WERI-Rb-1 (cell line): ENCODE measurements at regions not wholly inside any gene's neighbourhood (a gene's known extent, or its start where the extent isn't known, plus 50 kb on each side); places are given as distances from the start of the nearest gene placed in this dataset.

Experiments
- DNase-seq: peaks from one replicate; pipeline ENCODE4 v3.0.0-alpha.2; 2020
- H3K27ac ChIP-seq: fragments of 250-450 bp; sonication (Bioruptor Pico); 2 replicates; pipeline ENCODE4 v1.5.1; 2020; ENCODE audit warnings: mild to moderate bottlenecking, moderate library complexity
- H3K27me3 ChIP-seq: fragments of 250-450 bp; sonication (Bioruptor Pico); 2 replicates; pipeline ENCODE4 v1.5.1; 2021; ENCODE audit warnings: mild to moderate bottlenecking, low read depth, moderate library complexity; ENCODE audit not compliant: insufficient read depth, severe bottlenecking
- H3K36me3 ChIP-seq: fragments of 250-450 bp; sonication (Bioruptor Pico); 2 replicates; pipeline ENCODE4 v1.5.1; 2020; ENCODE audit warnings: mild to moderate bottlenecking, moderate library complexity
- H3K4me3 ChIP-seq: 2 replicates; pipeline ENCODE4 v1.5.1; 2011; ENCODE audit warnings: low read depth, mild to moderate bottlenecking, control low read depth, low read length
- H3K9me3 ChIP-seq: fragments of 250-450 bp; sonication (Bioruptor Pico); 2 replicates; pipeline ENCODE4 v1.5.1; 2021; ENCODE audit warnings: mild to moderate bottlenecking, moderate library complexity; ENCODE audit not compliant: severe bottlenecking
- TF ChIP-seq, protein P1 (sequence below): IDR thresholded peaks from 2 replicates; pipeline ENCODE4 v1.5.1; 2011; ENCODE audit warnings: low read depth, mild to moderate bottlenecking, control low read depth, inconsistent platforms, low read length

DNA sequence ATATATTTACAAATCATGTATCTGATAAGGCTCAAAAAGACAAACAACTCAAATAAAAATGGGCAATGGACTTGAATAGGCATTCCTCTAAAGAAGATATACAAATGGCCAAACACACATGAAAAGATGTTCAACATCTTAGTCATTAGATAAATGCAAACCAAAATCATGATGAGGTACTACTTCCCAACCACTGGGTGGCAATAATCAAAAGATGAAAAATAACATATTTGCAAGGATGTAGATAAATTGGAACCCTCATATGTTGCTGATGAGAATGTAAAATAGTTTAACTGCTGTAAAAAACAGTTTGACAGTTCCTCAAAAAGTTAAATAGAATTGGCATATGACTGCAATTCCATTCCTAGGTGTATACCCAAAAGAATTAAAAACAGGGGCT, 132.3 kb downstream of the TTC32 start:
- H3K27me3 ChIP-seq, result peaks cover 41% of the 10 kb centered on the region
- no peaks in the 10 kb centered on the region for H3K9me3 ChIP-seq
- H3K36me3 ChIP-seq, result no peaks in the 10 kb centered on the region
- TF ChIP-seq, protein P1, sequence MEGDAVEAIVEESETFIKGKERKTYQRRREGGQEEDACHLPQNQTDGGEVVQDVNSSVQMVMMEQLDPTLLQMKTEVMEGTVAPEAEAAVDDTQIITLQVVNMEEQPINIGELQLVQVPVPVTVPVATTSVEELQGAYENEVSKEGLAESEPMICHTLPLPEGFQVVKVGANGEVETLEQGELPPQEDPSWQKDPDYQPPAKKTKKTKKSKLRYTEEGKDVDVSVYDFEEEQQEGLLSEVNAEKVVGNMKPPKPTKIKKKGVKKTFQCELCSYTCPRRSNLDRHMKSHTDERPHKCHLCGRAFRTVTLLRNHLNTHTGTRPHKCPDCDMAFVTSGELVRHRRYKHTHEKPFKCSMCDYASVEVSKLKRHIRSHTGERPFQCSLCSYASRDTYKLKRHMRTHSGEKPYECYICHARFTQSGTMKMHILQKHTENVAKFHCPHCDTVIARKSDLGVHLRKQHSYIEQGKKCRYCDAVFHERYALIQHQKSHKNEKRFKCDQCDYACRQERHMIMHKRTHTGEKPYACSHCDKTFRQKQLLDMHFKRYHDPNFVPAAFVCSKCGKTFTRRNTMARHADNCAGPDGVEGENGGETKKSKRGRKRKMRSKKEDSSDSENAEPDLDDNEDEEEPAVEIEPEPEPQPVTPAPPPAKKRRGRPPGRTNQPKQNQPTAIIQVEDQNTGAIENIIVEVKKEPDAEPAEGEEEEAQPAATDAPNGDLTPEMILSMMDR, result no peak
- H3K4me3 ChIP-seq, result no peak overlapping the region
- no peak overlapping the region for H3K27ac ChIP-seq
- DNase-seq, result no peak

DNA sequence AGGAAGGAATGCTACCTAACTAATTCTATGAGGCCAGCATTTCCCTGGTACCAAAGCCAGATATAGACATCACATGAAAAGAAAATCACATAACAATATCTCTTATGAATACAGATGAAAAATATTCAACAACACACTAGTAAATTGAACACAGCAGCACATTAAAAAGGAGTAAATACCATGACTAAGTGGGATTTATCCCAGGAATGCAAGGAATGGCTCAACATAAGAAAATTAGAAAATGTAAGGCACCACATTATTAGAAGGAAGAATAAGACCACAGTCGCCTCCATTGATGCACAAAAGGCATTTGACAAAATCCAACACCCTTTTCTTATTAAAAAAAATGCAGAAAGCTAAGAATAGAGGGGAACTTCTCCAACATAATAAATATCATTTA, 133.9 kb downstream of the TTC32 start:
- Histone ChIP-seq H3K9me3 (no peaks in the 10 kb centered on the region), H3K27me3 (peaks cover 55% of the 10 kb centered on the region), H3K36me3 (no peaks in the 10 kb centered on the region), H3K27ac (no peak overlapping the region), H3K4me3 (no peak overlapping the region)
- DNase-seq, result no peak
- TF ChIP-seq, protein P1, result no peak

DNA sequence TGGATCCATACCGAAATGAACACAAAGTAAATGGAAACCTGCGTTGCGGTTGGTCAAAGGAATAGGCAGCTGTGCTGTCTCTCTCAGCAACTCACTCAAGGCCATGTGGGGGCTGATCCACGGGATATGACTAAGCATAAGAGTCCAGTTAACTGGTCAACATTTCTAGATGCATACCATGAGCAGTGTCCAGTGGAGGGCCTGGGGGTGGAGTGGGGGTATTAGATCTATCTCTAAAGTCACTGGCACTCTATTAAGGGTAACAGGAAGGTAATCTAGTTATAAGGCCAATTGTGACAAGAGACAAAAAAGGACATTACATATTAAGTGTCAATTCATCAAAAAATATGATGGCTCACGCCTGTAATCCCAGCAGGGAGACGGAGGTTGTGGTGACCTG, 136.8 kb downstream of the TTC32 start:
- no peak for DNase-seq
- Histone ChIP-seq H3K36me3 (no peaks in the 10 kb centered on the region), H3K27me3 (peaks cover 66% of the 10 kb centered on the region), H3K4me3 (no peak overlapping the region), H3K9me3 (no peaks in the 10 kb centered on the region), H3K27ac (no peak overlapping the region)
- TF ChIP-seq, protein P1, result no peak

DNA sequence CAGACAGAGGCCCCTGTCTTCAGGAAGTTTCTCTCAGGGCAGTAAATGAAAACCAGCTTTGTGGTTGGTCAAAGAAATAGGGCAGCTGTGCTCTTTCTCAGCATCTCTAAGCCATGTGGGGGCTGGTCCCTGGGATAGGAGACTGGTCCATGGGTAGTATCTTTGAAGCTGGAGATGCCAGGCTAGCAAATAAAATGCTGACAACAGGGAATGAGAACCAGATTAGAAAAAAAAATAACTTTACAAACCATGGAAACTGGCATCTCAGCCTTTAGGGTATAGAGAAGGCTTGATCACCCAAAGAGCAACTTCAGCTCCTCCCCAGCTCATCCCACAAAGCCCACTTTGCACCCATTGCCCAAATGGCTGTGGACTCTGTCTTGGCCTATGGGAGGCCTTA, 138.1 kb downstream of the TTC32 start:
- peaks cover 73% of the 10 kb centered on the region for H3K27me3 ChIP-seq
- no peak for DNase-seq

DNA sequence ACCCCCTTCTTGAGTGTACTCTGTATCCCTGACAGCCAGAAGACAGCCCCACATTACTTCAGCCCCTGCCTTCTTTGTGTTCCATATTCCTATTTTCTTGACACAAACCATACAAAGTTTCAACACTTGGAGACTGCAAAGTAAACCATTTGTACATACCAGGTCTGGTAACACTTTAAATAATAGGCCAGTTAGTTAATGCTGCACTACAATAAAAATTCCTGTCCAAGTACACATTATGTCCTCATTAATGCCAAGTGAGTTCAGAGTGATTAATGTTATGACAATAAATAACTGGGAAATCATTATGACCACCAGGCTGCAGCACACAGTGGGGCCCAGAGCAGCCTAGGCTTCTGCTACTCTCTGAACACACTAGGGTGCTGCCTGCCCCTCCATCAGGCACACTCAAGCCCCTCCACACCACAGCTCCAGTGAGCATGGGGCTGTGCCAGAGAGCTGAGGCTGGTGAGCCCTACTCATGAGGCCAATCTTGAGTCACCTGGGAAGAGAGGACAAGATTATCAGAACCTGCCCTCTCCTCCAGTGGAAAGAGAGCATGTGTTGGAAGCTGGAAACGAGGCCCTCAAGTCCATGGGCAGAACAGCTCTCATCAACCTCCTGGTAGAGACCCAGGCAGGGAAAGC, 138.7 kb downstream of the TTC32 start:
- DNase-seq, result no peak
- Histone ChIP-seq H3K27ac (no peak overlapping the region), H3K36me3 (no peaks in the 10 kb centered on the region), H3K9me3 (no peaks in the 10 kb centered on the region), H3K27me3 (peaks cover 75% of the 10 kb centered on the region), H3K4me3 (no peak overlapping the region)
- TF ChIP-seq, protein P1, result no peak

More for the DNA sequence above, 138.1 kb downstream of the TTC32 start:
- H3K36me3 ChIP-seq, result no peaks in the 10 kb centered on the region
- TF ChIP-seq, protein P1, result no peak
- no peak overlapping the region for H3K4me3 ChIP-seq
- no peaks in the 10 kb centered on the region for H3K9me3 ChIP-seq
- no peak overlapping the region for H3K27ac ChIP-seq

DNA sequence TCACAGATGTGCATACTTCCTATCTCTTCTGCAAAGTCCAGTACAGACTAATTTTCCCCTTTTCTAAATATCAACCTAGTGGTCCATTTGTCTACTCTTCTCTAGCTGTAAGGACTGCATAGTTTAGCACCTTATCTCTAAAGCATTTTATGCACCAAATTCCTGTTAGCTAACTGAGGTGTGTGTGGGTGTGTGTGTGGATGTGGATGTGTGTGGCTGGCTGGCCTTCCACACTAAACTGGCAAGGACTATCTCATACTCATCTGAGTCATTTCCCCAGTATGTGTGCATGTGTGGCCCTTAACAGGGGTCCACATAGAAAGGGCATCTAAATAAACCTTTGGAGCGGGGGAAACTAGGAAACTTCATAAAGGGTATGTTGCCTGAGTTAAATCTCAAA, 139.6 kb downstream of the TTC32 start:
- Histone ChIP-seq H3K27ac (no peak overlapping the region), H3K27me3 (peaks cover 79% of the 10 kb centered on the region), H3K36me3 (no peaks in the 10 kb centered on the region), H3K4me3 (no peak overlapping the region), H3K9me3 (no peaks in the 10 kb centered on the region)
- TF ChIP-seq, protein P1, result no peak
- no peak for DNase-seq
